Stimulated activated effector memory CD8-positive, alpha-beta T cell treated with anti-CD3 and anti-CD28 coated beads, Interleukin-12 subunit alpha, Interleukin-12 subunit beta, amount 100 ng/mL, for 72 hours (primary cell): ENCODE measurements at regions not wholly inside any gene's neighbourhood (a gene's known extent, or its start where the extent isn't known, plus 50 kb on each side); places are given as distances from the start of the nearest gene placed in this dataset.
"Not testable (repeated sequence)": the region's sequence is repeated elsewhere in the genome, so short reads cannot be mapped to it uniquely, and the experiment has no call there.

Experiments used
- ATAC-seq: fragments of 150-1000 bp; cut with Tn5 transposase; 2 replicates; pipeline ENCODE4 v1.10.0; 2021
- DNase-seq, 2 donors: peaks; one replicate each; pipeline ENCODE4 v3.0.0; 2021 to 2022; ENCODE audit warnings: low spot score in 2 of 2
- H3K27ac Mint-ChIP-seq: one replicate; pipeline ENCODE4 v1.8.0; 2022; ENCODE audit warnings: mild to moderate bottlenecking, mixed read lengths
- H3K36me3 Mint-ChIP-seq: one replicate; pipeline ENCODE4 v1.8.0; 2022; ENCODE audit warnings: mild to moderate bottlenecking, mixed read lengths
- H3K4me1 Mint-ChIP-seq: one replicate; pipeline ENCODE4 v1.8.0; 2022; ENCODE audit warnings: mixed read lengths
- H3K4me3 Mint-ChIP-seq: one replicate; pipeline ENCODE4 v1.8.0; 2022; ENCODE audit warnings: mild to moderate bottlenecking, mixed read lengths
- H3K9me3 Mint-ChIP-seq: one replicate; pipeline ENCODE4 v1.8.0; 2022; ENCODE audit warnings: mixed read lengths

DNA sequence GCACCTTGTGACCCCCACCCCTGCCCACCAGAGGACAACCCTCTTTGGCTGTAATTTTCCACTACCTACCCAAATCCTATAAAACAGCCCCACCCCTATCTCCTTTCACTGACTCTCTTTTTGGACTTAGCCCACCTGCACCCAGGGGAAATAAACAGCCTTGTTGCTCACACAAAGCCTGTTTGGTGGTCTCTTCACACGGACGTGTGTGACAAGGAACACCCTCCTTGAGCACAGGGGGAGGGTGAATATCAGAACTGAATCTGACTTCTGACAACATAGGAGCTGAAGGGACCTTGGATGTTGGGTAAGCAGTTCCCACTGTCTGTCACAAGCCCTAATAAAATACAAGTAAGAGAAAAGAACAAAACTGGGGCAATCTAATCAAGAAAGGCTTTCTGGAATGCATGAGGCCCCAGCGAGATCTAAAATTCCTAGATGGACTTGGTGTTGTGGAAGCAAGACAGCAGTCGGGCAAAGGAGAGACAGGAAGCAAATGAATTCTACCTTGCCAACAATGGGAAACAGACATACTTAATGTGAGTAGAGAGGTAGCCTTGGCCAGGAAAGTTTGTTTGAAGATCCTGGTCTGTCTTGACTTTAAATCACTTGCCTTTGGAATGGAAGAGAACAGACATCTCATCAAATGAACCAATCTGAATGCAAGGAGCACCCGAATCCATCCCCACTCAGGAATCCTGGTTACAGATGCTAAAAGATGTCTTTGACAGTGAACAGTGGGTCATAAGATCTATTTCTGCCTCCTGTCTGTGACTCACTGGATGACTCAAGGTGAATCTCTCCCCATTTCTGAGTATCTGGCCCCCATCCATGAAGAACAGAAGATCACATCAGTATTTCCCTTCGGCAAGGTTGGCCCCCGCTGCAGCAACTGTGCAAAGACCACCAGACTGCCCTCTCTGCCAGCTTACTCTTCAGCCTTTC, 53.3 kb downstream of the OLFML3 start:
- Mint-ChIP-seq H3K4me3 (no peak overlapping the region), H3K36me3 (no peaks in the 10 kb centered on the region), H3K27ac (no peak overlapping the region), H3K4me1 (no peaks in the 10 kb centered on the region), H3K9me3 (no peaks in the 10 kb centered on the region)
- peak; percentile 71 for ATAC-seq
- DNase-seq: no peak

DNA sequence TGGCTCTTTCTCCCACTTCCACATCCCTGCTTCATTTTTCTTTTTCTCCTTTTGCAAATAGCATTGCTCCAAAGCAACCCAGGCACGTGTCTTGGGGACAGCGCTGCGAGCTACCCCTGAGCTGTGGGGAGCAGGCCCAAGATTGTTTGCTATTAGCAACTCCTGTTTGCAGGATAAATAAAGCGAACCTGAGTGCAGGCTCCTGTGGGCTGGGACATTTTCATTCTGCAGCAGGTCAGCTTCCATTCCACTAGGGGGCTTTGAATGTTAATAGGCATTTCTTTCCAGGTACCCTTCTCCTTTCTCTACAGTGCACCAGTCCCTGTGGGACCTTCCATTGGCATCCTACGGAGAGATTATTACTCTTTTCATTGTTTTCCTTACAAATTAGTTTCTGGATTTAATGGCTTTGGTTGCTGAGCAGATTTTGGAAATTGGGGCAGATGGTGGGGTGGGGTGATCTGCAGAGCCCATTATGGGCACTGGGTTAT, 54.0 kb downstream of the OLFML3 start:
- Mint-ChIP-seq H3K4me3 (no peak overlapping the region), H3K27ac (no peak overlapping the region), H3K9me3 (no peaks in the 10 kb centered on the region), H3K4me1 (no peaks in the 10 kb centered on the region), H3K36me3 (no peaks in the 10 kb centered on the region)
- peak; percentile 31 for ATAC-seq
- no peak for DNase-seq

DNA sequence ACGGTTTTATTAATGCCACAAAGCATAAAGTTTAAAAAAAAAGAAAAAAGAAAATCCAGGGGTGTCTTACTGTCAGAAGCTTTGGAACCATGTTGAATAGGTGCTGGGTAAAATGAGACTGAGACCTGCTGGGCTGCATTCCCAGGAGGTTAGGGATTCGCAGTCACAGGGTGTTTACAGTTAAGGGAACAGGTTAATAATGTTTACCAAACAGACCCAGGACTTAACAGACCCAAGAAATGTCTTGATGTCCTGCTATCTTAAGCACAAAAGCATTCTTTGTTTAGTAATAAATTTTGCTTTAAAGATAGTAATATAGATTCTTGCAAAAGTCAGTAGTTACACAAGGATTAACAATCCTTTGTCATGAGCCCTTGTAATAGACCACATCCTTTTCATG, 54.7 kb downstream of the OLFML3 start:
- Mint-ChIP-seq H3K27ac (no peak overlapping the region), H3K9me3 (no peaks in the 10 kb centered on the region), H3K4me3 (no peak overlapping the region), H3K4me1 (no peaks in the 10 kb centered on the region), H3K36me3 (no peaks in the 10 kb centered on the region)
- DNase-seq: no peak
- ATAC-seq: no peak

DNA sequence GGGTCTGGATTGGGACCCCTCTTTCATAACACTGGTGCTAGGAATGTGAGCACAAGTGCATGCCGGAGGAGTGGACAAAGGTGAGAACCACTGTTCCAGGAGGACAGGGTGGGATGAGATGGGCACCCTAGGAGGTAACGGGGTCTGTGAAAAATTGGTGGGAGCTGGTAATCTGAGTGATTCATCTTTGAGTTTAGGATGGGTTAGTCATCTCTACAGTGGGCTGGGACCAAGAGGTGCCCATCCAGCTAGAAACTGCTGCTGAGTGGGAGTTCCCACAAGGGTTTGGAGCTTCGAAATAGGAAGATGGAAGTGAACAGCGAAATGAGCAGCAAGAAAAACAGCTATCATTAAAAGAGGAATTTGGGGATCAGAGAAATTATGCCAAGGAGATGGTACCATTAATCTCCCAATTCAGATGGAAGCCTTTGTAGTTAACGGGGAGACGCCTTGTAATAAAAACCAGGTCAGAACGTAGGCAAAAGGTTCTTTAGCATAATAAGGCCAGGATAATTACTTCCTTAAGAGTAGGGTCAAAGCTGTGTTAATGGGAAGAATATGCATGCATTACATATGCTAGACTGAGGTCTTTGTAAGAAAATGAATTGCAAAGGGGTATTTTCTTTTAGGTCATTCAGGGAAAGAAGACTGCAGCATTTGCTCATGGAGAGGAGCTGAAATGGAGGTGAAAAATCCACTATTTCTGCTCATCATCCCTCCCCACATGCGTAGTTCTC, 55.5 kb downstream of the OLFML3 start:
- H3K4me1 Mint-ChIP-seq: no peaks in the 10 kb centered on the region
- H3K27ac Mint-ChIP-seq: no peak overlapping the region
- DNase-seq: no peak
- H3K9me3 Mint-ChIP-seq: no peaks in the 10 kb centered on the region
- no peak overlapping the region for H3K4me3 Mint-ChIP-seq
- H3K36me3 Mint-ChIP-seq: no peaks in the 10 kb centered on the region
- ATAC-seq: no peak

DNA sequence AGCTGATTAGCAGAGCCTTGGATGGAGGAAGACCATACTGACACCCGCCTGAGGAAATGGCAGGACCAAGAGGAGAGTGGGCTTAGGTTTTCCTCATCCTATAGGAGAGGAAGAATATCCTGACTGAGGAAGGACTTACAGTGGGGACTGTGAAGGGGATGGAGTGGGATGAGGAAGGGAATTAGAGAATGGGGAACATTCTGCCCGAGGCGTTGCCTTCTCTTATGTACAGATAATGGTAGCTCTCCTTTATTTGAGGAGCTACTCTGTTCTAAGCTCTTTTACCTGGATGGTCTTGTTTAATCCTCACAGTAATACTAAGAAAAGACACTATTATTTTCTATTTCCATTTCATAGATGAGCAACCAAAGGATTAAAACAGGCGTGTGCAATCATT, 56.0 kb downstream of the OLFML3 start:
- Mint-ChIP-seq H3K36me3 (no peaks in the 10 kb centered on the region), H3K27ac (no peak overlapping the region), H3K4me3 (no peak overlapping the region), H3K4me1 (peaks cover 4% of the 10 kb centered on the region), H3K9me3 (no peaks in the 10 kb centered on the region)
- no peak for DNase-seq
- no peak for ATAC-seq

DNA sequence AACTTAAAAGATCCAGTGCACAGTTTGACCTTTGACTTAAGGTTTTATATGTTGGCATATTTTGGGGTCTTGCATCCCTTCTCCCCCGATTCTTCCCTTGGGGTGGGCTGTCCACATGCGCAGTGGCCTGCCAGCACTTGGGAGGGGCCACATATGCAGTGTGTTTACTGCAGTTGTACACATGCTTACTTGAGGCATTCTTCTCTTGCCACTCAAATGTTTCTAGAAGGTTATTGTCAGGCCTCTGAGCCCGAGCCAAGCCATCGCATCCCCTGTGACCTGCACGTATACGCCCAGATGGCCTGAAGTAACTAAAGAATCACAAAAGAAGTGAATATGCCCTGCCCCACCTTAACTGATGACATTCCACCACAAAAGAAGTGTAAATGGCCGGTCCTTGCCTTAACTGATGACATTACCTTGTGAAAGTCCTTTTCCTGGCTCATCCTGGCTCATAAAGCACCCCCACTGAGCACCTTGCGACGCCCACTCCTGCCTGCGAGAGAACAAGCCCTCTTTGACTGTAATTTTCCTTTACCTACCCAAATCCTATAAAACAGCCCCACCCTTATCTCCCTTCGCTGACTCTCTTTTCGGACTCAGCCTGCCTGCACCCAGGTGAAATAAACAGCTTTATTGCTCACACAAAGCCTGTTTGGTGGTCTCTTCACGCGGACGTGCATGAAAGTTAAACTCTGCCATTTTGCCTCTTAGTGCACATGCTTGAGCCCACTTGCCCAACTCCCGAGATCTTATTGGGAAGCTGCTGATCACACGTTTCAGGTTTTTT, 57.8 kb downstream of the OLFML3 start:
- not testable (repeated sequence) for H3K36me3 Mint-ChIP-seq, H3K9me3 Mint-ChIP-seq, DNase-seq, H3K4me3 Mint-ChIP-seq, H3K27ac Mint-ChIP-seq, H3K4me1 Mint-ChIP-seq, ATAC-seq

DNA sequence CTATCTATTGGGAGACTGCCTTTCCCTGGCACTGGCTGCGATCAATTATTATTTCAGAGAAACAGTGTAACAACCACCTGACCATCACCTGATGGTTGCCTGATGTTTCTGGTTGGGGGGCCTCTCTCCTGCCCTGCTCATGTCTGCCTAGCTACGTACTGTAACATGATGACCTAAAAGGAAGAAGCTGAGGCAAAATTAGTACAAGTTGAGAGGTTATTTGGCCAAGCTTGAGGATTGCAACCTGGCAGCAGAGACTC, 58.3 kb downstream of the OLFML3 start:
- H3K36me3 Mint-ChIP-seq: no peaks in the 10 kb centered on the region
- DNase-seq: no peak
- H3K4me3 Mint-ChIP-seq: no peak overlapping the region
- H3K9me3 Mint-ChIP-seq: no peaks in the 10 kb centered on the region
- H3K27ac Mint-ChIP-seq: no peak overlapping the region
- peaks cover 5% of the 10 kb centered on the region for H3K4me1 Mint-ChIP-seq
- no peak for ATAC-seq

DNA sequence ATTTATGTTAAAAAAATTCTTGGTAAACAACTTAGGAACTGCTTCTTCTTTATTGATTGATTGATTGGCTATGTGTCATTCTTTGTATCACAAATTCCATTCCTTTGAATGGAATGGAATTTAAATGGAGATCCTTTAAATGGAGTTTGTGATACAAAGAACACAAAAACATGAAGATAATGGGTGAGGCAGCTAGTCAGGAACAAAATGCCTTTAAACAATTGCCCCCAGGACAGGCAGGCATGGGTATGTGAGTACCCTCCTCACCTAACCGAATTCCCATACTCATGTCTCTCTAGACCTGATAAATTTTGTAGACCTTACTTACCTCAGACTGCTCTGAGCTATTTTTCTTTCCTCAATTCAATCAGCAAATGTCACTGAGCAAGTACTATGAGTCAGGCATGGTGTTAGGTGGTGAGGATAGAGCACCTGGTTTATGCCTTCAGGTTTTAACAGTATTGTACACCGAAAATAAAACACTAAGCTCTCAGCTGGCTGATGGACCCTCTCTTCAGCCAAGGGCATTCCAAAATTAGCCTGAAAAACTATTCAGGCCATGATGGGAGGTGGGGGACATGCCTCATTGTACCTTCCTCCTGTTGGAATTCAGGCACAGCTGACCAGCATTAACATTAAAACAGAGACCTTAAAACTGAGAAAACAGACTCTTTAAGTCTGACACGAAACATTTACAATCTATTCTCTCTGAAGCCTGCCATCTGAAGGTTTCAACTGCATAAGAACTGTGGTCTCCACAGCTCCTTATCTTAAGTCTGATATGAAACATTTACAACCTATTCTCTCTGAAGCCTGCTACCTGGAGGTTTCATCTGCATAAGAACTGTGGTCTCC, 58.9 kb downstream of the OLFML3 start:
- H3K4me3 Mint-ChIP-seq: no peak overlapping the region
- no peaks in the 10 kb centered on the region for H3K36me3 Mint-ChIP-seq
- no peaks in the 10 kb centered on the region for H3K9me3 Mint-ChIP-seq
- ATAC-seq (no peak), DNase-seq (no peak)
- peaks cover 5% of the 10 kb centered on the region for H3K4me1 Mint-ChIP-seq
- H3K27ac Mint-ChIP-seq: no peak overlapping the region
